Activated CD8-positive, alpha-beta T cell treated with anti-CD3 and anti-CD28 coated beads for 36 hours (primary cell): ENCODE measurements at regions not wholly inside any gene's neighbourhood (a gene's known extent, or its start where the extent isn't known, plus 50 kb on each side); places are given as distances from the start of the nearest gene placed in this dataset.

Source experiments
- ATAC-seq: fragments of 200-7000 bp; cut with Tn5 transposase; one replicate; pipeline ENCODE4 v1.10.0; 2021; ENCODE audit warnings: mild to moderate bottlenecking, moderate library complexity
- CTCF ChIA-PET: fragments of 350-600 bp; sonication (Branson Sonifier 250); formaldehyde crosslinking; loops from one replicate; lab custom pipeline; 2021; ENCODE audit warnings: antibody characterized with exemption; lab: Charles Lee
- POLR2A ChIA-PET: fragments of 350-600 bp; sonication (Branson Sonifier 250); formaldehyde crosslinking; loops from one replicate; lab custom pipeline; 2021; ENCODE audit warnings: antibody characterized with exemption; lab: Charles Lee
- DNase-seq: peaks from one replicate; pipeline ENCODE4 v3.0.0-alpha.2; 2020
- H3K27ac Mint-ChIP-seq: one replicate; pipeline ENCODE4 v1.8.0; 2021; ENCODE audit warnings: mild to moderate bottlenecking, mixed read lengths
- H3K27me3 Mint-ChIP-seq: one replicate; pipeline ENCODE4 v1.8.0; 2021; ENCODE audit warnings: mixed read lengths
- H3K36me3 Mint-ChIP-seq: one replicate; pipeline ENCODE4 v1.8.0; 2021; ENCODE audit warnings: low read depth, mixed read lengths
- H3K4me1 Mint-ChIP-seq: one replicate; pipeline ENCODE4 v1.8.0; 2021; ENCODE audit warnings: low read depth, mixed read lengths
- H3K4me3 Mint-ChIP-seq: one replicate; pipeline ENCODE4 v1.8.0; 2021; ENCODE audit warnings: mild to moderate bottlenecking, moderate library complexity, mixed read lengths
- H3K9me3 Mint-ChIP-seq: one replicate; pipeline ENCODE4 v1.8.0; 2021; ENCODE audit warnings: mixed read lengths
- intact Hi-C: fragments of 100-400 bp; cut with micrococcal nuclease; formaldehyde crosslinking; loops from one replicate; pipeline ENCODE4 v1.10.0; 2022
- TF ChIP-seq, protein P1 (sequence below): fragments of 200-600 bp; IDR thresholded peaks from one replicate; pipeline ENCODE4 v1.8.0; 2022; ENCODE audit warnings: antibody characterized with exemption, mild to moderate bottlenecking

DNA sequence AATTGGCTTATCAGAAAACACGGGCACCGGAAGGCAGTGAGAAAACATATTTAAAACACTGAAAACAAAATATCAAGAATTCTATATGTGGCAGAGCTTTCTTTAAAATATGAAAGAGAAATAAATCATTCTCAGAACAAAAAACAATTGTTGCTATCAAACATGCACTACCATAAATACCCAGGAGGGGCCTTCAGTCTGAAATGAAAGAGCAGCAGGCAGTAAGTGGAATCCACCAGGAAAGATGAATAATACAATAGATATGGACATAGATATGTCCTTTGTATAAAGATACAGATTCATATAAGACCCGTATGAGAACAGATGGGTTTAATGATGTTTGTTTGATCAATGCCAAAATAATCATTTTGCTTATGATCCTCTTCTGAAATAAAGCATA is 142.0 kb downstream of the TMEM18 start:
- ChIA-PET CTCF (no interaction called here), POLR2A (no interaction called here)

DNA sequence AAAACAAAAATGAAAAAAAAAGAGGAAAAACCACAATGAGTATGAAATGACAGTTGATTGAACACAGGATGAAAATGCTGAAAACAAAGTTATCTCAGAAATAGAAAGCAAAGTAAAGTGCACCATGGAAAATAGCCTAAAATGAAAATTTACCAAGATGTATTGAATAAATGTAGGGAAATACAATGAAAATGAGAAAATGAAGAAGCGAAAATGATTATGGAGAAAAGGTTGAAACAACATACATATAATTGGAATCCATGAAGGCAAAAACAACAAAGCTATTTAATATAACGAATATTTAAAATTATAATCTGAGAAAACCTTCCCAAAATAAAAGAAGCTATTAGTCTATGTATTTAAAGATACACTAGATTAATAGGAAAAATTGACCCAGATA is 147.4 kb downstream of the TMEM18 start:
- no peaks in the 10 kb centered on the region for H3K36me3 Mint-ChIP-seq
- peaks cover 5% of the 10 kb centered on the region for H3K27me3 Mint-ChIP-seq
- ChIA-PET POLR2A (no interaction called here), CTCF (interaction anchor here (1.0 to 2.5 kb wide), 7 partner anchors 81 to 180 kb away, joined by 3 to 18 read pairs (median 5); no protein-coding TSS in a partner anchor)
- intact Hi-C loops, result loop anchor here (5.0 kb wide), 1 partner anchor 107 kb away; no protein-coding TSS in a partner anchor
- no peak for ATAC-seq
- no peak for DNase-seq
- no peaks in the 10 kb centered on the region for H3K9me3 Mint-ChIP-seq
- H3K4me1 Mint-ChIP-seq, result peaks cover 2% of the 10 kb centered on the region
- H3K27ac Mint-ChIP-seq, result no peak overlapping the region
- H3K4me3 Mint-ChIP-seq, result no peak overlapping the region
- TF ChIP-seq, protein P1, sequence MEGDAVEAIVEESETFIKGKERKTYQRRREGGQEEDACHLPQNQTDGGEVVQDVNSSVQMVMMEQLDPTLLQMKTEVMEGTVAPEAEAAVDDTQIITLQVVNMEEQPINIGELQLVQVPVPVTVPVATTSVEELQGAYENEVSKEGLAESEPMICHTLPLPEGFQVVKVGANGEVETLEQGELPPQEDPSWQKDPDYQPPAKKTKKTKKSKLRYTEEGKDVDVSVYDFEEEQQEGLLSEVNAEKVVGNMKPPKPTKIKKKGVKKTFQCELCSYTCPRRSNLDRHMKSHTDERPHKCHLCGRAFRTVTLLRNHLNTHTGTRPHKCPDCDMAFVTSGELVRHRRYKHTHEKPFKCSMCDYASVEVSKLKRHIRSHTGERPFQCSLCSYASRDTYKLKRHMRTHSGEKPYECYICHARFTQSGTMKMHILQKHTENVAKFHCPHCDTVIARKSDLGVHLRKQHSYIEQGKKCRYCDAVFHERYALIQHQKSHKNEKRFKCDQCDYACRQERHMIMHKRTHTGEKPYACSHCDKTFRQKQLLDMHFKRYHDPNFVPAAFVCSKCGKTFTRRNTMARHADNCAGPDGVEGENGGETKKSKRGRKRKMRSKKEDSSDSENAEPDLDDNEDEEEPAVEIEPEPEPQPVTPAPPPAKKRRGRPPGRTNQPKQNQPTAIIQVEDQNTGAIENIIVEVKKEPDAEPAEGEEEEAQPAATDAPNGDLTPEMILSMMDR, result no peak

More for the DNA sequence above, 142.0 kb downstream of the TMEM18 start:
- no peaks in the 10 kb centered on the region for H3K4me1 Mint-ChIP-seq
- ATAC-seq (no peak), DNase-seq (no peak)
- H3K9me3 Mint-ChIP-seq, result peaks cover 2% of the 10 kb centered on the region
- no peak overlapping the region for H3K27ac Mint-ChIP-seq
- peaks cover 17% of the 10 kb centered on the region for H3K27me3 Mint-ChIP-seq
- no peak overlapping the region for H3K4me3 Mint-ChIP-seq
- TF ChIP-seq, protein P1, result no peak
- intact Hi-C loops, result no loop called here
- no peaks in the 10 kb centered on the region for H3K36me3 Mint-ChIP-seq

DNA sequence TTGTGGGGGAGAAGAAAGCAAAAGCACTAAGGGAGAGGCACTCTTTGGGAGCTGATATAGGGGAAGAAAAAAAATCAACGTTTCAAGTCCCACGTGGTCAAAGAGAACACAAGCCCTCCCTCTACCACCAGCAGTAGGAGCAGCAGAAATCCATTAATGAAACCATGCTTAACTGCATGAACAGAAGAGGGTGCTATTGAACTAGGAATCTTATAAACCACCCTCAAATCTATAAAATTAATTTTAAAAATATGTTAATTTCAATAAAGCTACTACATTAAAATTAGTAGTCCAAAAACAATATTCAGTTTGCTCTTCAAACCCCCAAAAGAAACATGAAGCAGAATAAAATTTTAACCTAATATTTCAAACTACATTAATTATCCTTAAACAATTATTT is 147.8 kb downstream of the TMEM18 start:
- ChIA-PET POLR2A (no interaction called here), CTCF (interaction anchor here (0.6 to 2.5 kb wide), 9 partner anchors 36 to 181 kb away, joined by 3 to 18 read pairs (median 4); no protein-coding TSS in a partner anchor)
- DNase-seq (peak; percentile 22), ATAC-seq (peak; percentile 65)
- no peak overlapping the region for H3K27ac Mint-ChIP-seq
- H3K9me3 Mint-ChIP-seq, result no peaks in the 10 kb centered on the region
- peaks cover 2% of the 10 kb centered on the region for H3K27me3 Mint-ChIP-seq
- H3K4me1 Mint-ChIP-seq, result peaks cover 2% of the 10 kb centered on the region
- no peaks in the 10 kb centered on the region for H3K36me3 Mint-ChIP-seq
- intact Hi-C loops, result loop anchor here (5.0 kb wide), 1 partner anchor 108 kb away; no protein-coding TSS in a partner anchor
- no peak overlapping the region for H3K4me3 Mint-ChIP-seq
- TF ChIP-seq, protein P1, result peak; percentile 63

DNA sequence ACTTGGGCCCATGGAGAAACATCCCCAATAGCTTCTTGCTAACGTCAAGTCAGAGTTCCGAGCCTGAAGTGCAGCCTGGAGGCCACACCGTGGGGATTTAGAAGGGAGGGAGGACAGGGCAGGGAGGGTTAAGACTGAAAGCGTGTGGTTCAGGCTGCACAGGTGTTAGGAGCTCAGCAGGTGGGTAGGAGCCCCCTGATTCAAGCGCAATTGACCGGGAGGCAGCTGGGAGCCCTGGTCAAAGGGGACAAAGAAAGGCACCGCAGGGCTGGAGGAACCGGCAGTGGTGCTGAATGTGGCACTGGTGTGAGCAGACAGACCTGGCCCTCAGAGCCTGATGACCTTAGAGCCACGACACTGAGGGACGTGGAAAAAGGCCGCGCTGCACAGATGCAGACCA is 149.6 kb downstream of the TMEM18 start:
- Mint-ChIP-seq H3K4me1 (peaks cover 2% of the 10 kb centered on the region), H3K9me3 (no peaks in the 10 kb centered on the region), H3K27ac (no peak overlapping the region), H3K27me3 (peaks cover 3% of the 10 kb centered on the region), H3K36me3 (no peaks in the 10 kb centered on the region), H3K4me3 (no peak overlapping the region)
- DNase-seq, result no peak
- POLR2A ChIA-PET, result no interaction called here
- CTCF ChIA-PET, result interaction anchor here (1.0 kb wide), 1 partner anchor 116 kb away, joined by 3 read pairs; no protein-coding TSS in a partner anchor
- intact Hi-C loops, result loop anchor here (5.0 kb wide), 1 partner anchor 110 kb away; no protein-coding TSS in a partner anchor
- TF ChIP-seq, protein P1, result no peak
- no peak for ATAC-seq

DNA sequence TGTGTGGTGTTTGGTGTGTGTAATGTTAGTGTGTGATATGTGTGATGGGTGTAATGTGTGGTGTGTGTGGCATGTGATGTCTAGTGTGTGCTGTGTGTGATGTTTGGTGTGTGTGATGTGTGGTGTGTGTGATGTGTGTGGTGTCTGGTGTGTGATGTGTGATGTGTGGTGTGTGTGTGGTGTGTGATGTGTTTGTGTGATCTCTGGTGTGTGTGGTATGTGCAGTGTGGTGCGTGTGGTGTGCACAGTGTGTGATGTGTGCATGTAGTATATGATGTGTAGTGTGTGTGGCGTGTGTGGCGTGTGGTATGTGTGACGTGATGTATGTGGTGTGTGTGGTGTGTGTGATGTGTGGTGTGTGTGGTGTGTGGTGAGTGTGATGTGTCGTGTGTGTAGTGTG is 150.3 kb downstream of the TMEM18 start:
- DNase-seq (no peak), ATAC-seq (no peak)
- ChIA-PET CTCF (interaction anchor here (1.0 kb wide), 1 partner anchor 117 kb away, joined by 3 read pairs; no protein-coding TSS in a partner anchor), POLR2A (no interaction called here)
- TF ChIP-seq, protein P1, result no peak
- H3K27me3 Mint-ChIP-seq, result peaks cover 3% of the 10 kb centered on the region
- H3K4me3 Mint-ChIP-seq, result no peak overlapping the region
- peaks cover 2% of the 10 kb centered on the region for H3K4me1 Mint-ChIP-seq
- intact Hi-C loops, result loop anchor here (5.0 kb wide), 1 partner anchor 110 kb away; no protein-coding TSS in a partner anchor
- H3K27ac Mint-ChIP-seq, result no peak overlapping the region
- H3K9me3 Mint-ChIP-seq, result no peaks in the 10 kb centered on the region
- H3K36me3 Mint-ChIP-seq, result no peaks in the 10 kb centered on the region
